OCI-LY3 (cell line): ENCODE measurements at regions not wholly inside any gene's neighbourhood (a gene's known extent, or its start where the extent isn't known, plus 50 kb on each side); places are given as distances from the start of the nearest gene placed in this dataset.

Experiments used
- EZH2phosphoT487 ChIP-seq: fragments of 200-600 bp; shearing (Covaris generic); IDR thresholded peaks from 2 replicates; pipeline ENCODE4 v1.6.1; 2018; ENCODE audit warnings: antibody characterized with exemption, mixed run types, low read depth
- TF ChIP-seq, protein P1 (sequence below): fragments of 200-600, 300-600 bp; sonication (generic); IDR thresholded peaks from 2 replicates; pipeline ENCODE4 v1.5.1; 2014; ENCODE audit warnings: antibody characterized with exemption, low read length, low read depth

DNA sequence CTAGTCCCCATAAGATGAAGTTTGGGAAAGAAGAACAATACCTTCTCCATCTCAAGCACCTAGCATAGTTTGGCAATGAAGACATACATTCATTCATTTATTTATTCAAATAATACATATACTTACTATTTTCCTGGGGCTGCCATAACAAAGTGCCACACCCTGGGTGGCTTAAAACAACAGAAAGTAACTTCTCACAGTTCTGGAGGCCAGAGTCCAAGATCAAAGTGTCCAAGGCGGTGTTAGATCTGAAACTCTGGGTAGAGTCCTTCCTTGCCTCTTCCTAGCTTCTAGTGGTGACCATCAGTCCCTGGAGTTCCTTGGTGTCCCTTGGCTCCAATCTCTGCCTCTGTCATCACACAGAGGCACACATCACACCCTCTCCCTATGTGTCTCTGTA, 112.1 kb upstream of the IGSF21 start:
- TF ChIP-seq, protein P1, sequence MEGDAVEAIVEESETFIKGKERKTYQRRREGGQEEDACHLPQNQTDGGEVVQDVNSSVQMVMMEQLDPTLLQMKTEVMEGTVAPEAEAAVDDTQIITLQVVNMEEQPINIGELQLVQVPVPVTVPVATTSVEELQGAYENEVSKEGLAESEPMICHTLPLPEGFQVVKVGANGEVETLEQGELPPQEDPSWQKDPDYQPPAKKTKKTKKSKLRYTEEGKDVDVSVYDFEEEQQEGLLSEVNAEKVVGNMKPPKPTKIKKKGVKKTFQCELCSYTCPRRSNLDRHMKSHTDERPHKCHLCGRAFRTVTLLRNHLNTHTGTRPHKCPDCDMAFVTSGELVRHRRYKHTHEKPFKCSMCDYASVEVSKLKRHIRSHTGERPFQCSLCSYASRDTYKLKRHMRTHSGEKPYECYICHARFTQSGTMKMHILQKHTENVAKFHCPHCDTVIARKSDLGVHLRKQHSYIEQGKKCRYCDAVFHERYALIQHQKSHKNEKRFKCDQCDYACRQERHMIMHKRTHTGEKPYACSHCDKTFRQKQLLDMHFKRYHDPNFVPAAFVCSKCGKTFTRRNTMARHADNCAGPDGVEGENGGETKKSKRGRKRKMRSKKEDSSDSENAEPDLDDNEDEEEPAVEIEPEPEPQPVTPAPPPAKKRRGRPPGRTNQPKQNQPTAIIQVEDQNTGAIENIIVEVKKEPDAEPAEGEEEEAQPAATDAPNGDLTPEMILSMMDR = no peak
- no peak for TF ChIP-seq EZH2phosphoT487
